GM12878 (cell line): ENCODE measurements at regions not wholly inside any gene's neighbourhood (a gene's known extent, or its start where the extent isn't known, plus 50 kb on each side); places are given as distances from the start of the nearest gene placed in this dataset.

ENCODE experiments used
- BMI1 ChIP-seq: fragments of 450-650 bp; IDR thresholded peaks from 2 replicates; pipeline ENCODE4 v1.6.1; 2016; ENCODE audit warnings: mild to moderate bottlenecking, moderate library complexity, borderline replicate concordance
- CBX5 ChIP-seq: sonication (generic); IDR thresholded peaks from 2 replicates; pipeline ENCODE4 v1.6.1; 2016; ENCODE audit warnings: low read depth, moderate library complexity, mild to moderate bottlenecking, inconsistent platforms
- EED ChIP-seq: sonication (generic); IDR thresholded peaks from 2 replicates; pipeline ENCODE4 v1.6.1; 2016; ENCODE audit warnings: antibody characterized with exemption, low read depth
- EZH2 ChIP-seq: IDR thresholded peaks from 2 replicates; pipeline ENCODE4 v1.6.1; 2012; ENCODE audit warnings: low read depth, mild to moderate bottlenecking, control low read depth, inconsistent platforms, low read length, borderline replicate concordance; ENCODE audit not compliant: control insufficient read depth
- FOS ChIP-seq: IDR thresholded peaks from 3 replicates; pipeline ENCODE4 v1.6.1; 2011; ENCODE audit warnings: borderline replicate concordance; ENCODE audit not compliant: insufficient read length; ENCODE audit errors: extremely low read depth
- IRF3 ChIP-seq: fragments of 450-650 bp; IDR thresholded peaks from 2 replicates; pipeline ENCODE4 v1.6.1; 2014; ENCODE audit warnings: mild to moderate bottlenecking
- MAX ChIP-seq: IDR thresholded peaks from 2 replicates; pipeline ENCODE4 v1.6.1; 2012; ENCODE audit warnings: low read depth, low read length, improper control_type of control experiment
- MEF2B ChIP-seq: fragments of 450-650 bp; IDR thresholded peaks from 2 replicates; pipeline ENCODE4 v1.6.1; 2018; ENCODE audit warnings: mild to moderate bottlenecking, moderate library complexity; ENCODE audit not compliant: partially characterized antibody, poor library complexity, severe bottlenecking
- NKRF ChIP-seq: fragments of 450-650 bp; conservative IDR thresholded peaks from 2 replicates; pipeline ENCODE4 v1.6.1; 2017; ENCODE audit warnings: mild to moderate bottlenecking, moderate library complexity
- PKNOX1 ChIP-seq: fragments of 450-650 bp; IDR thresholded peaks from 2 replicates; pipeline ENCODE4 v1.6.1; 2016; ENCODE audit warnings: mild to moderate bottlenecking
- RAD51 ChIP-seq: fragments of 450-650 bp; IDR thresholded peaks from 2 replicates; pipeline ENCODE4 v1.6.1; 2016; ENCODE audit warnings: moderate library complexity, mild to moderate bottlenecking, inconsistent platforms
- RUNX3 ChIP-seq: IDR thresholded peaks from 2 replicates; pipeline ENCODE4 v1.6.1; 2012; ENCODE audit warnings: low read length, inconsistent platforms
- SMC3 ChIP-seq: IDR thresholded peaks from 2 replicates; pipeline ENCODE4 v1.6.1; 2011; ENCODE audit warnings: low read length, improper control_type of control experiment, borderline replicate concordance
- SUPT20H ChIP-seq: IDR thresholded peaks from 2 replicates; pipeline ENCODE4 v1.6.1; 2011; ENCODE audit warnings: low read depth, mild to moderate bottlenecking, low read length, moderate library complexity, borderline replicate concordance; ENCODE audit not compliant: control insufficient read depth
- TCF3 ChIP-seq: IDR thresholded peaks from 2 replicates; pipeline ENCODE4 v1.6.1; 2012; ENCODE audit warnings: low read depth, mild to moderate bottlenecking, low read length, borderline replicate concordance; ENCODE audit not compliant: insufficient read depth
- USF1 ChIP-seq: IDR thresholded peaks from 2 replicates; pipeline ENCODE4 v1.6.1; 2011; ENCODE audit warnings: borderline replicate concordance, low read depth, mild to moderate bottlenecking, moderate library complexity, mixed read lengths, low read length; ENCODE audit not compliant: insufficient read depth; ENCODE audit errors: extremely low read length
- WRNIP1 ChIP-seq: IDR thresholded peaks from 2 replicates; pipeline ENCODE4 v1.6.1; 2011; ENCODE audit warnings: low read depth, low read length, improper control_type of control experiment, borderline replicate concordance
- ZNF592 ChIP-seq: fragments of 450-650 bp; IDR thresholded peaks from 2 replicates; pipeline ENCODE4 v1.6.1; 2017; ENCODE audit warnings: mild to moderate bottlenecking, moderate library complexity

GRCh38 chrX:55907968-55908607 lies 190.5 kb downstream of the RRAGB start (continued):
- TF ChIP-seq ZNF592 (no peak), EED (peak; percentile 45; the same call in 1 of the 2 replicates), BMI1 (no peak), IRF3 (no peak), CBX5 (peak; percentile 47; the same call in 1 of the 2 replicates), EZH2 (no peak), RAD51 (no peak), MAX (no peak), PKNOX1 (peak; percentile 90), NKRF (no peak), SMC3 (peak; percentile 35; the same call in 1 of the 2 replicates), WRNIP1 (no peak), TCF3 (no peak), MEF2B (no peak), RUNX3 (peak; percentile 30), USF1 (no peak), FOS (no peak), SUPT20H (no peak)
